Endodermal cell (in vitro differentiated cells): ENCODE measurements at regions not wholly inside any gene's neighbourhood (a gene's known extent, or its start where the extent isn't known, plus 50 kb on each side); places are given as distances from the start of the nearest gene placed in this dataset.

ENCODE experiments used
- DNase-seq: peaks from one replicate; pipeline ENCODE4 v3.0.0-alpha.2; 2017
- H3K27ac ChIP-seq: 2 replicates; pipeline ENCODE4 v1.5.1; 2013; ENCODE audit warnings: mild to moderate bottlenecking, low read depth, low read length, moderate library complexity
- H3K27me3 ChIP-seq: 2 replicates; pipeline ENCODE4 v1.6.1; 2013; ENCODE audit warnings: mild to moderate bottlenecking, low read length, moderate library complexity; ENCODE audit not compliant: insufficient read depth, control insufficient read depth, poor library complexity, severe bottlenecking
- H3K36me3 ChIP-seq: 2 replicates; pipeline ENCODE4 v1.7.0; 2013; ENCODE audit warnings: mild to moderate bottlenecking, low read length, moderate library complexity; ENCODE audit not compliant: control insufficient read depth, insufficient read depth
- H3K4me1 ChIP-seq: one replicate; pipeline ENCODE4 v1.7.0; 2013; ENCODE audit warnings: low read length; ENCODE audit not compliant: control insufficient read depth, insufficient read depth
- H3K4me3 ChIP-seq: 2 replicates; pipeline ENCODE4 v1.5.1; 2013; ENCODE audit warnings: mild to moderate bottlenecking, low read length, moderate library complexity
- H3K9ac ChIP-seq: 2 replicates; pipeline ENCODE4 v1.6.1; 2013; ENCODE audit warnings: mild to moderate bottlenecking, low read length, moderate library complexity; ENCODE audit not compliant: poor library complexity, severe bottlenecking; ENCODE audit errors: extremely low read depth
- H3K9me3 ChIP-seq: 2 replicates; pipeline ENCODE4 v1.6.1; 2013; ENCODE audit warnings: mild to moderate bottlenecking, low read length, moderate library complexity; ENCODE audit not compliant: control insufficient read depth
- H3K27ac Mint-ChIP-seq: 2 replicates; pipeline ENCODE4 v1.8.0; 2020; ENCODE audit warnings: mixed read lengths
- H3K27me3 Mint-ChIP-seq: 2 replicates; pipeline ENCODE4 v1.8.0; 2021; ENCODE audit warnings: mild to moderate bottlenecking, mixed read lengths; ENCODE audit not compliant: insufficient read depth
- H3K36me3 Mint-ChIP-seq: 2 replicates; pipeline ENCODE4 v1.8.0; 2020; ENCODE audit warnings: low read depth, mixed read lengths
- H3K4me1 Mint-ChIP-seq: 2 replicates; pipeline ENCODE4 v1.8.0; 2020; ENCODE audit warnings: mixed read lengths
- H3K4me3 Mint-ChIP-seq: 2 replicates; pipeline ENCODE4 v1.8.0; 2020; ENCODE audit warnings: mild to moderate bottlenecking, moderate library complexity, mixed read lengths
- H3K9me3 Mint-ChIP-seq: 2 replicates; pipeline ENCODE4 v1.8.0; 2020; ENCODE audit warnings: mild to moderate bottlenecking, mixed read lengths
- CTCF ChIP-seq: fragments of 200-600 bp; sonication (generic); conservative IDR thresholded peaks from 2 replicates; pipeline ENCODE4 v1.5.0; 2021; ENCODE audit warnings: antibody characterized with exemption, mild to moderate bottlenecking
- WGBS, 2 experiments: methylation state at CpG; one replicate each; pipeline versions ENCODE4 v1.1.5 to v1.1.7; 2013; ENCODE audit warnings: missing lambda C conversion rate in 2 of 2, mixed read lengths in 1 of 2; ENCODE audit not compliant: insufficient coverage in 1 of 2, insufficient read length in 1 of 2; 5-methylcytosine and 5-hydroxymethylcytosine counted together

GRCh38 chrX:78545233-78545632 lies 113.9 kb downstream of the RTL3 start:
- no peak overlapping the region for H3K27ac Mint-ChIP-seq
- Histone ChIP-seq H3K4me1 (no peaks in the 10 kb centered on the region), H3K27me3 (no peaks in the 10 kb centered on the region), H3K36me3 (no peaks in the 10 kb centered on the region), H3K4me3 (no peak overlapping the region), H3K27ac (no peak overlapping the region), H3K9me3 (peaks cover under 1% of the 10 kb centered on the region), H3K9ac (no peak overlapping the region)
- H3K4me1 Mint-ChIP-seq: no peaks in the 10 kb centered on the region
- H3K9me3 Mint-ChIP-seq: peaks cover 88% of the 10 kb centered on the region
- H3K4me3 Mint-ChIP-seq: no peak overlapping the region
- no peaks in the 10 kb centered on the region for H3K27me3 Mint-ChIP-seq
- H3K36me3 Mint-ChIP-seq: no peaks in the 10 kb centered on the region
- no peak for DNase-seq
- TF ChIP-seq CTCF: no peak

GRCh38 chrX:78543281-78543680 lies 115.8 kb downstream of the RTL3 start:
- DNase-seq: no peak
- H3K9me3 ChIP-seq: peaks cover 9% of the 10 kb centered on the region
- Mint-ChIP-seq H3K27ac (no peak overlapping the region), H3K4me3 (no peak overlapping the region), H3K27me3 (no peaks in the 10 kb centered on the region), H3K4me1 (no peaks in the 10 kb centered on the region), H3K9me3 (peaks cover 88% of the 10 kb centered on the region), H3K36me3 (no peaks in the 10 kb centered on the region)
- no peaks in the 10 kb centered on the region for H3K4me1 ChIP-seq
- TF ChIP-seq CTCF: no peak
- no peak overlapping the region for H3K4me3 ChIP-seq
- no peaks in the 10 kb centered on the region for H3K36me3 ChIP-seq
- H3K27ac ChIP-seq: no peak overlapping the region
- no peak overlapping the region for H3K9ac ChIP-seq
- 100% methylated on average over 1 of the region's 1 CpG; no CpG with 5 or more reads in 1 of the 2 experiments for WGBS, 2 experiments
- no peaks in the 10 kb centered on the region for H3K27me3 ChIP-seq

- Mint-ChIP-seq H3K27ac (no peak overlapping the region), H3K36me3 (no peaks in the 10 kb centered on the region), H3K4me3 (no peak overlapping the region), H3K9me3 (peaks cover 71% of the 10 kb centered on the region), H3K4me1 (no peaks in the 10 kb centered on the region), H3K27me3 (no peaks in the 10 kb centered on the region)
- TF ChIP-seq CTCF: no peak
- Histone ChIP-seq H3K4me3 (no peak overlapping the region), H3K9me3 (peaks cover 9% of the 10 kb centered on the region), H3K27ac (no peak overlapping the region), H3K36me3 (no peaks in the 10 kb centered on the region), H3K9ac (no peak overlapping the region), H3K27me3 (no peaks in the 10 kb centered on the region), H3K4me1 (no peaks in the 10 kb centered on the region)
- 71% methylated on average over 1 of the region's 2 CpGs; no CpG with 5 or more reads in 1 of the 2 experiments for WGBS, 2 experiments
- no peak for DNase-seq
Measured at GRCh38 chrX:78540171-78540570, 119.0 kb downstream of the RTL3 start.
